ENCODE measurements at regions not wholly inside any gene's neighbourhood (a gene's known extent, or its start where the extent isn't known, plus 50 kb on each side); places are given as distances from the start of the nearest gene placed in this dataset.

- TF ChIP-seq CTCF (IDR thresholded peaks at IDR 0.05; ENCODE audit: poor library complexity) (no peak), EZH2 (IDR thresholded peaks at IDR 0.05; ENCODE audit: borderline replicate concordance) (no peak), EZH2phosphoT487 (IDR thresholded peaks at IDR 0.05; ENCODE audit: low read depth, severe bottlenecking, unreplicated experiment) (no peak)
Measured at GRCh38 chr2:16853088-16853487, 187.5 kb upstream of the CYRIA start.

All from hepatocyte (in vitro differentiated cells).